Central memory CD8-positive, alpha-beta T cell (primary cell): ENCODE measurements at regions not wholly inside any gene's neighbourhood (a gene's known extent, or its start where the extent isn't known, plus 50 kb on each side); places are given as distances from the start of the nearest gene placed in this dataset.

Experiments
- ATAC-seq: fragments of 150-1000 bp; cut with Tn5 transposase; replicated peaks from 2 replicates; pipeline ENCODE4 v1.10.0; 2022; ENCODE audit warnings: mild to moderate bottlenecking, moderate FRiP score, moderate number of reproducible peaks; ENCODE audit not compliant: poor library complexity, severe bottlenecking; ENCODE audit errors: extremely low read depth
- DNase-seq, 2 donors: peaks; one replicate each; pipeline ENCODE4 v3.0.0; 2021; ENCODE audit warnings: low spot score in 2 of 2
- H3K27ac Mint-ChIP-seq: one replicate; pipeline ENCODE4 v1.8.0; 2022; ENCODE audit warnings: low read depth, mild to moderate bottlenecking, moderate library complexity, mixed read lengths
- H3K27me3 Mint-ChIP-seq: one replicate; pipeline ENCODE4 v1.8.0; 2022; ENCODE audit warnings: mixed read lengths
- H3K36me3 Mint-ChIP-seq: one replicate; pipeline ENCODE4 v1.8.0; 2022; ENCODE audit warnings: mild to moderate bottlenecking, moderate library complexity, mixed read lengths; ENCODE audit not compliant: insufficient read depth
- H3K4me1 Mint-ChIP-seq: one replicate; pipeline ENCODE4 v1.8.0; 2022; ENCODE audit warnings: mixed read lengths
- H3K4me3 Mint-ChIP-seq: one replicate; pipeline ENCODE4 v1.8.0; 2022; ENCODE audit warnings: mild to moderate bottlenecking, moderate library complexity, mixed read lengths
- H3K9me3 Mint-ChIP-seq: one replicate; pipeline ENCODE4 v1.8.0; 2022; ENCODE audit warnings: mixed read lengths

DNA sequence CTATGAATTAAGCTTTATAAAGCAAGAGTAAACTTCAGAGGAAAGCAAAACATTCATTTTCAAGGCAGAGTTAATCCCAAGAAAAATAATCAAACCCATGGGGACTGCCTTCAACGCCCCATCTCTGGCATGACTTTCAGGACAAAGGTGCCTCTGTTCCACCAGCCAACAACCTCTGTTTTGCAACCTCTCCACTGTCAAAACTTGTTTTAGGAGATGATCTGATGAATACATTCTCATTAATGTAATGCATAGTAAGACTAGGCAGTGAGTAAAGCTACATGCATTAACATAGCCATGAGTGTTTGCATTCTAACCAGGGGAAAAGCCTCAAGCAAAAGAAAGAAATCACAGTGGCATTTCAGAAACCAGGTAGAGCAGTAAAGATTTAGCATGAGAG is 357.0 kb downstream of the FBXO15 start:
- ATAC-seq (no peak), DNase-seq (no peak)
- Mint-ChIP-seq H3K27me3 (no peaks in the 10 kb centered on the region), H3K4me1 (no peaks in the 10 kb centered on the region), H3K36me3 (no peaks in the 10 kb centered on the region), H3K9me3 (no peaks in the 10 kb centered on the region), H3K27ac (no peak overlapping the region), H3K4me3 (no peak overlapping the region)

DNA sequence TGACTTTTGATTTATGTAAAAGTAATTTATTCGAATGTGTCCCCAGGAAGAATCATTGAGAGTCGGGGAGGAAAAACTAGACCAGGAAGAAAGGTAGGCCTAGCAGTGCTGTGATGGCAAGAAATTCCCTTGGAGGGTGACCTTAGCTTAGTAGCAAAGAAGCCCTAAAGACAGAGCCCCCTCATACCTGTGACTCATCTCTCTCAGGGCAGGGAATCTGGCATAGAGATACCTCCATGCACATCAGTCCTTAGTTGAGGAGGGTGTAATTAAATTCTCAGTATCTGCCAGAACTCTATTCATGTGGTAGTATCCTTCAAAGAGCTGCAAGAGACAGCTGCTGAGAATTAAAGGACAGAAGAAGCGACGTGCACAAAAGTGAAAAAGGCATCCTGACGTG is 360.3 kb downstream of the FBXO15 start:
- DNase-seq (no peak), ATAC-seq (no peak)
- Mint-ChIP-seq H3K4me1 (no peaks in the 10 kb centered on the region), H3K27ac (no peak overlapping the region), H3K36me3 (no peaks in the 10 kb centered on the region), H3K27me3 (no peaks in the 10 kb centered on the region), H3K9me3 (no peaks in the 10 kb centered on the region), H3K4me3 (no peak overlapping the region)

DNA sequence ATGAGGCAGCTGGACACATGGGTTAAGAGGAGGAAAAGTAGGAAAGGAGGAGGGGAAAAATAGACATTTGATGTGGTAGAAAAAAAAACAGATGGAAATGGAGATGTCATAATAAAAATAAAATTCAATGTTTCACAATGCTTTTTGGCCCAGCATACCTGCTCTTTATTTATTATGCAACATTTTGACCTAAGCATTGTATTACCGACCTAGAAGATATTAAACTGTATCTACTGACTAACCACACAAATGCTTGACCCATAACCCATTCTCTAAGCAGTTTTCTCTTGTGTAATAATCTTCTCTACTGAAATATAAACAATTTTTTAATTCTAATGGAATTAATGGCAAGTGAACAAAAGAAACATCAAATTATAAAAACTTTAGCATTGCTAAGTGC is 362.3 kb downstream of the FBXO15 start:
- Mint-ChIP-seq H3K36me3 (no peaks in the 10 kb centered on the region), H3K4me3 (no peak overlapping the region), H3K4me1 (no peaks in the 10 kb centered on the region), H3K9me3 (no peaks in the 10 kb centered on the region), H3K27me3 (no peaks in the 10 kb centered on the region), H3K27ac (no peak overlapping the region)
- DNase-seq (no peak), ATAC-seq (no peak)

DNA sequence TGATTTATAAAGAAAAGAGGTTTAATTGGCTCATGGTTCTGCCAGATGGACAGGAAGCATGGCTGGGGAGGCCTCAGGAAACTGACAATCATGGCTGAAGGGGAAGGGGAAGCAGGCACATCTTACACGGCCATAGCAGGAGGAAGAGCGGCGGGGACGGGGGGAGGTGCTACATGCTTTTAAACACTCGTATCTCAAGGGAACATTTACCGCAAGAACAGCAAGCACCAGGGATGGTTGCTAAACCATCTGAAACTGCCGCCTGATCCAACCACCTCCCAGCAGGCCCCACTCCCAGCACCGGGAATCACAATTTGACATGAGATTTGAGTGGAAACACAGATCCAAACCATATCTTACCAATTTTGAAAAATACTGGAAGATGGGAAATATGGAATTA is 362.8 kb downstream of the FBXO15 start:
- H3K9me3 Mint-ChIP-seq = no peaks in the 10 kb centered on the region
- H3K4me1 Mint-ChIP-seq = no peaks in the 10 kb centered on the region
- no peak overlapping the region for H3K4me3 Mint-ChIP-seq
- ATAC-seq (no peak), DNase-seq (no peak)
- no peaks in the 10 kb centered on the region for H3K27me3 Mint-ChIP-seq
- no peaks in the 10 kb centered on the region for H3K36me3 Mint-ChIP-seq
- no peak overlapping the region for H3K27ac Mint-ChIP-seq

- H3K9me3 Mint-ChIP-seq = peaks cover 3% of the 10 kb centered on the region
- no peak overlapping the region for H3K4me3 Mint-ChIP-seq
- no peaks in the 10 kb centered on the region for H3K36me3 Mint-ChIP-seq
- H3K4me1 Mint-ChIP-seq = no peaks in the 10 kb centered on the region
- ATAC-seq (no peak), DNase-seq (no peak)
- H3K27ac Mint-ChIP-seq = no peak overlapping the region
- H3K27me3 Mint-ChIP-seq = no peaks in the 10 kb centered on the region
Measured at GRCh38 chr18:73782405-73782804, 365.2 kb downstream of the FBXO15 start.

DNA sequence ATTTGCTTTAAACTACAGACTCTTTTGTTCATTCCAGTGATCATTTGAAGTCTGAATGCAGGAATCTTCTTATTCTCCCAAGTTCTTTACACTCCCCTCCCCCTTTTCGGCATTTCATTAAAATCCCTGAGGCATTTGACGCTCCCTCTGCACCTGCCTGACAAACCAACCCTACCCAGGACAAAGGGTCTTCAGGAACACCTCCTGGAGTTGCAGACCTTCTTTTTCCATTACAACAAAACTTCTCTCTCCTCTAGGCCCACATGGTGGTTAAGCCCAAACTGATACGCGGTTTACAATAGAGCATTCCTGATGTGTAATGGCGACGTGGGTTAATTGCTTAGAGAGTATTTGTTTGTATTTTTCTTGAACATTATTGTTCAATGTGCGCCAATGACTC is 367.4 kb downstream of the FBXO15 start:
- peaks cover 5% of the 10 kb centered on the region for H3K9me3 Mint-ChIP-seq
- no peak for DNase-seq
- H3K4me3 Mint-ChIP-seq = no peak overlapping the region
- no peaks in the 10 kb centered on the region for H3K27me3 Mint-ChIP-seq
- ATAC-seq = no peak
- no peaks in the 10 kb centered on the region for H3K36me3 Mint-ChIP-seq
- no peaks in the 10 kb centered on the region for H3K4me1 Mint-ChIP-seq
- H3K27ac Mint-ChIP-seq = no peak overlapping the region

- DNase-seq = no peak
- Mint-ChIP-seq H3K36me3 (no peaks in the 10 kb centered on the region), H3K4me3 (no peak overlapping the region), H3K27ac (no peak overlapping the region), H3K9me3 (peaks cover 5% of the 10 kb centered on the region), H3K27me3 (no peaks in the 10 kb centered on the region), H3K4me1 (no peaks in the 10 kb centered on the region)
- no peak for ATAC-seq
Measured at GRCh38 chr18:73778032-73778359, 369.6 kb downstream of the FBXO15 start.

DNA sequence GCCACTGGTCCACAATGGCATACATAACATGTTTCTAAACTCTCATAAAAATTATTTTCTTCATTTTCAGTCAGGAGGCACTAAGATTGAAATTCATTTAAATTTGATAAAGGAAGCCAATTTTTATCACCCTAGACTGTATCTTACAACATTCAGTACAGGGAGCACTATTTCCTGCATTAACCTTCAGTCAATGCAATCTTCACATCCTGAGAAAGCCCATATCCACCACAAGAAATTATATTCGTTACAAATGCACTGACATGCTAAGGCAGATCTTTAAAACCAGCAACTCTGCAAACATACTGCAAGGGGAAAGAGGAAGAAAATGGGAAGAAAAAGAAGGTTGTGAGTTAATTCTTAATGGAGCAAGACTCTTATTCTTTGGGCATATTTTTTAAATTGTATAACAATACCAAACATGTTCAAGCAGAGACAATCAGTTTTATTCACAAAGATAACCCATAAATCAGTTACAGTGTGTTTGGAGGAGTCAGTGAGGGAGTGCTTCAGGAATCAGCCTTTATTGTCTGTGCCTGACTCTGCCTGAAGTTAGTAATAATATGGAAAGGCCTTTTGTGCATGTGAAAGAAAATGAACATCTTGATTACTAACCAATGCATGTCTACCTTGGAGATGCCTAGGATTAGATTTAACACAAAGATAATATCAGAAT is 370.1 kb downstream of the FBXO15 start:
- Mint-ChIP-seq H3K4me3 (no peak overlapping the region), H3K9me3 (peaks cover 5% of the 10 kb centered on the region), H3K4me1 (no peaks in the 10 kb centered on the region), H3K27me3 (no peaks in the 10 kb centered on the region), H3K27ac (no peak overlapping the region), H3K36me3 (no peaks in the 10 kb centered on the region)
- DNase-seq = no peak
- no peak for ATAC-seq

- H3K9me3 Mint-ChIP-seq = peaks cover 5% of the 10 kb centered on the region
- ATAC-seq (no peak), DNase-seq (no peak)
- H3K27ac Mint-ChIP-seq = no peak overlapping the region
- no peaks in the 10 kb centered on the region for H3K36me3 Mint-ChIP-seq
- no peaks in the 10 kb centered on the region for H3K4me1 Mint-ChIP-seq
- no peaks in the 10 kb centered on the region for H3K27me3 Mint-ChIP-seq
- no peak overlapping the region for H3K4me3 Mint-ChIP-seq
Measured at GRCh38 chr18:73774811-73775509, 372.7 kb downstream of the FBXO15 start.

GRCh38 chr18:73768043-73768442 is 379.6 kb downstream of the FBXO15 start:
- H3K27me3 Mint-ChIP-seq = no peaks in the 10 kb centered on the region
- no peak for ATAC-seq
- no peak overlapping the region for H3K4me3 Mint-ChIP-seq
- H3K27ac Mint-ChIP-seq = no peak overlapping the region
- no peaks in the 10 kb centered on the region for H3K4me1 Mint-ChIP-seq
- H3K9me3 Mint-ChIP-seq = no peaks in the 10 kb centered on the region
- DNase-seq = no peak
- no peaks in the 10 kb centered on the region for H3K36me3 Mint-ChIP-seq

- Mint-ChIP-seq H3K4me3 (no peak overlapping the region), H3K9me3 (peaks cover 5% of the 10 kb centered on the region), H3K4me1 (no peaks in the 10 kb centered on the region), H3K27me3 (no peaks in the 10 kb centered on the region), H3K36me3 (no peaks in the 10 kb centered on the region), H3K27ac (no peak overlapping the region)
- ATAC-seq = no peak
- no peak for DNase-seq
Measured at GRCh38 chr18:73766910-73767515, 380.6 kb downstream of the FBXO15 start.

- no peak overlapping the region for H3K4me3 Mint-ChIP-seq
- H3K27ac Mint-ChIP-seq = no peak overlapping the region
- ATAC-seq = no peak
- no peaks in the 10 kb centered on the region for H3K4me1 Mint-ChIP-seq
- DNase-seq = no peak
- H3K36me3 Mint-ChIP-seq = no peaks in the 10 kb centered on the region
- no peaks in the 10 kb centered on the region for H3K27me3 Mint-ChIP-seq
- H3K9me3 Mint-ChIP-seq = peaks cover 20% of the 10 kb centered on the region
Measured at GRCh38 chr18:73758446-73758845, 389.2 kb downstream of the FBXO15 start.
